H1 (cell line): ENCODE measurements at regions not wholly inside any gene's neighbourhood (a gene's known extent, or its start where the extent isn't known, plus 50 kb on each side); places are given as distances from the start of the nearest gene placed in this dataset.

ENCODE experiments used
- CEBPB ChIP-seq: IDR thresholded peaks from 2 replicates; pipeline ENCODE4 v1.6.1; 2012; ENCODE audit warnings: low read depth, low read length
- JUN ChIP-seq: IDR thresholded peaks from 2 replicates; pipeline ENCODE4 v1.6.1; 2011; ENCODE audit warnings: low read depth, mild to moderate bottlenecking, improper control_type of control experiment, low read length
- KDM5A ChIP-seq: fragments of 200-600 bp; IDR thresholded peaks from 2 replicates; pipeline ENCODE4 v1.7.1; 2012; ENCODE audit warnings: mild to moderate bottlenecking, low read length, inconsistent platforms, mixed read lengths
- SIN3A ChIP-seq, 2 experiments: IDR thresholded peaks in 1 of 2; conservative IDR thresholded peaks in 1 of 2; 2 replicates each; pipeline ENCODE4 v1.6.1; 2011 to 2012; ENCODE audit warnings: low read length in 2 of 2, improper control_type of control experiment in 1 of 2, low read depth in 1 of 2, mild to moderate bottlenecking in 1 of 2
- SP1 ChIP-seq: IDR thresholded peaks from 2 replicates; pipeline ENCODE4 v1.6.1; 2011; ENCODE audit warnings: low read depth, low read length
- SUZ12 ChIP-seq: fragments of 200-600 bp; sonication (generic); IDR thresholded peaks from 2 replicates; pipeline ENCODE4 v1.6.1; 2012; ENCODE audit warnings: mild to moderate bottlenecking, inconsistent platforms, low read length, moderate library complexity, mixed read lengths
- TAF7 ChIP-seq: optimal IDR thresholded peaks from 2 replicates; pipeline ENCODE3; 2011; ENCODE audit warnings: low read depth, mild to moderate bottlenecking, inconsistent platforms, low read length, moderate library complexity, borderline replicate concordance

DNA sequence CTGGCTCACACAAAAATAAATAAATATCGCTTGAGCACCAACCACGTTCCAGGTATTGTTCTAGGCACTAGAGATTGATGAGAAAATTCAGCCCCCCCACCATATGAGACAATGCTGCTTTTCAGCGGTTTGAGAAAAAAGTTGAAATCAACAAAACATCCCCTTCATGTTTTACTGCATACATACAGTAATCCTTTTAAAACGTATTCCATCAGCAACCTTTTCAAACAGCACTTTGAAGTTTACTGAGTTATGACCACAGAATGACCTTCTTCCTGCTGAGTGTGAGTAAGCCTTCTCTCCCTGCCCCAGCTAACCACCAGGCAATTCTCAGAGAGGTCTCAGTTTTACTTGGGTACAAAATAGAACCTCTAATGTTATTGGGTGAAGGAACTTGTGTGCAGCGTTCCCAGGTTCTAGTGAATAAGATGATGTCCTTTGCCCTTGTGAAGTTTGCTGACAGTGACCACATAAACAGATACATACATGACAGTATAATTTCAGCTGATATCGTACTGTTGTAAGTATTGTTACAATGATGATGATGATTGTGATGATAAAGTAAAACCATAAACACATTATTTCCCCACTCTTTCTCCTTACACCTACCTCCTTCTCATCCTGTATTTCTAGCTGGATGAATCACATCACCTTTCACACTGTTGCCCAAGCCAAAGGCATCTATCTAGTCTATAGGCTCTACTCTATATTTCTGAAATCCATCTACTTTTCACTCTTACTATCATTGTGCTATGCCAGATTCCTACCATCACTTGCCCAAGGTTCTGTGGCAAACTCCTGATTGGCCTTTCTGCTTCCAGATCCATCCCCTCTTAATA lies 124.4 kb upstream of the KRR1 start (continued):
- no peak for TF ChIP-seq TAF7
- no peak for TF ChIP-seq SP1
- no peak for TF ChIP-seq SIN3A (conservative IDR thresholded peaks at IDR 0.05 in 1 of 2, IDR thresholded peaks at IDR 0.05 in 1 of 2; ENCODE audit: low read depth in 1 of 2, low read length in 2 of 2)
- TF ChIP-seq SUZ12, result no peak
- TF ChIP-seq KDM5A, result no peak
- no peak for TF ChIP-seq JUN
- TF ChIP-seq CEBPB, result no peak
